ENCODE measurements at regions not wholly inside any gene's neighbourhood (a gene's known extent, or its start where the extent isn't known, plus 50 kb on each side); places are given as distances from the start of the nearest gene placed in this dataset.

GRCh38 chr5:135635451-135635850 lies 56.7 kb upstream of the CXCL14 start:
- Histone ChIP-seq H3K27ac (no peak overlapping the region), H3K9me3 (no peaks in the 10 kb centered on the region), H3K4me3 (no peak overlapping the region), H3K4me1 (no peaks in the 10 kb centered on the region), H3K27me3 (no peaks in the 10 kb centered on the region), H3K36me3 (no peaks in the 10 kb centered on the region)
- 67 to 82% methylated on average over 5 of the region's 5 CpGs for whole genome bisulfite sequencing, 2 donors
- TF ChIP-seq EP300 (IDR thresholded peaks at IDR 0.05) (no peak), CTCF (IDR thresholded peaks at IDR 0.05) (no peak), POLR2A (IDR thresholded peaks at IDR 0.05) (no peak)
- no peak for DNase-seq (ENCODE audit: low spot score in 2 of 2)

DNA sequence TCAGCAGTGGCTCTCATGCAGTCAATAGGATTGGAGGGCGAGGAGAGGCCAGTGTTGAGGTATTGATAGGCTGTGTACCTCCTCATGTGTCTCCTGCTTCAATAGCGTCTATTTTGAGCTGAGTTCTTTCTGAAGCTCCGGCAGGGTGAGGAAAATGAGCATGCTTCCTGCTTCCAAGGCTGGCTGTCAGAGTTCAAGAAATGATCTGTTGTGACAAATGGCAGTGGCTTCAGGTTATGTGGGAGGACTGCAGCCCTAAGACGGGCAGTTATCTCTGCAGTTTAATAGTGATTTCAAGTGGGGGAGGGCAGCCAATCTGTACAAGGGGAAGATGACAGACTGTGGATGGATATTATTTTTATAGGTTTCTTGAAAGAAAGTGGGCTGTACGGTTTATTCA lies 54.0 kb upstream of the CXCL14 start:
- Histone ChIP-seq H3K9me3 (no peaks in the 10 kb centered on the region), H3K27ac (no peak overlapping the region), H3K4me3 (no peak overlapping the region), H3K4me1 (no peaks in the 10 kb centered on the region), H3K36me3 (no peaks in the 10 kb centered on the region), H3K27me3 (no peaks in the 10 kb centered on the region)
- 52 to 63% methylated on average over 5 of the region's 5 CpGs for WGBS, 2 donors
- no peak for DNase-seq (ENCODE audit: low spot score in 2 of 2)
- TF ChIP-seq POLR2A (IDR thresholded peaks at IDR 0.05): no peak
- no peak for TF ChIP-seq EP300 (IDR thresholded peaks at IDR 0.05)

DNA sequence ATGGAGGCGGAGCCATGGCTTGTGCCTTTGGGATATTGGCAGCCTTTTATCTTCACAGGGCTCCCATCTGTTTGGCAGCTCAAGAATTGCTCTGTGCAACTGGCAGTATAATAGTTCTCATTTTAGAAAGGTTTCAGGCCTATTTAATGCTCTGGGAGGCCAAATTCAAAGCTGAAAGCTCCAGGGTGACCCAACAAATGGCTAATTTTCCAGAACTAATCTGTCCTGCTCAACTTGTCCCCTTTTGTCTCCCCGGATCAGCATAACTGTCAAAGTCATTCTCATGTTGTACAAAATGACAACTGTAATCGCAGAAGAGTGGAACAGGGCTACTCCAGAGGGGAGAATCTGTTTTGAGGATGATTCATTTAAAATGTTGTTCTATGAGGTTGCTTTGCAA lies 52.6 kb upstream of the CXCL14 start:
- Histone ChIP-seq H3K36me3 (no peaks in the 10 kb centered on the region), H3K4me3 (no peak overlapping the region), H3K27me3 (no peaks in the 10 kb centered on the region), H3K27ac (no peak overlapping the region), H3K4me1 (no peaks in the 10 kb centered on the region), H3K9me3 (no peaks in the 10 kb centered on the region)
- WGBS, 2 donors: 71 to 81% methylated on average over 3 of the region's 3 CpGs
- DNase-seq (ENCODE audit: low spot score in 2 of 2): no peak
- no peak for TF ChIP-seq CTCF (IDR thresholded peaks at IDR 0.05)
- no peak for TF ChIP-seq POLR2A (IDR thresholded peaks at IDR 0.05)
- TF ChIP-seq EP300 (IDR thresholded peaks at IDR 0.05): no peak

DNA sequence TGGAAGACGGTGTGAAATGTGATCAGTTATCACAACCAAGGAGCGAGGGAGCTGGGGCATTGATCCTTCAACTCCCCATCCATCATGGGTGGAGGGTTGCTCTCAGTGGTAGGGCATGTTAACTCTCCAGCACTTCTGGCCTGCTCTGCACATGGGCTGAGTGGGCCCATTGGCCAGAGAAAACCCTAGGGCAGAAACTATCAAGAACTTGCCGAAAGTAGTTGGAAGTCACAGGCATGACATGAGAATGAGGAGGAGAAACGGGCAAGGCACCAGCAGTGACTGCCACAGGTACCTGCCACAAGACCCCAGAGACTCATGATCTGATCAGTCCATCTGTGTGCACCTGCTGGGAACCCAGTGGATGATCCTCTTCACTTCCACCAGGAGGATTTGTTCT lies 50.9 kb upstream of the CXCL14 start:
- H3K9me3 ChIP-seq: no peaks in the 10 kb centered on the region
- H3K27me3 ChIP-seq: no peaks in the 10 kb centered on the region
- WGBS, 2 donors: 79 to 95% methylated on average over 4 of the region's 4 CpGs
- no peaks in the 10 kb centered on the region for H3K4me1 ChIP-seq
- H3K4me3 ChIP-seq: no peak overlapping the region
- DNase-seq (ENCODE audit: low spot score in 2 of 2): no peak
- no peaks in the 10 kb centered on the region for H3K36me3 ChIP-seq
- no peak overlapping the region for H3K27ac ChIP-seq
- TF ChIP-seq CTCF (IDR thresholded peaks at IDR 0.05) (no peak), POLR2A (IDR thresholded peaks at IDR 0.05) (no peak), EP300 (IDR thresholded peaks at IDR 0.05) (no peak)

- TF ChIP-seq POLR2A (IDR thresholded peaks at IDR 0.05): no peak
- no peak for TF ChIP-seq EP300 (IDR thresholded peaks at IDR 0.05)
- TF ChIP-seq CTCF (IDR thresholded peaks at IDR 0.05): no peak
- Histone ChIP-seq H3K4me3 (no peak overlapping the region), H3K36me3 (no peaks in the 10 kb centered on the region), H3K9me3 (no peaks in the 10 kb centered on the region), H3K4me1 (no peaks in the 10 kb centered on the region), H3K27ac (no peak overlapping the region), H3K27me3 (no peaks in the 10 kb centered on the region)
- no peak for DNase-seq (ENCODE audit: low spot score in 2 of 2)
- WGBS, 2 donors: 58 to 70% methylated on average over 7 of the region's 7 CpGs
Observed at GRCh38 chr5:135628771-135629563, 50.2 kb upstream of the CXCL14 start.
